CD8-positive, alpha-beta memory T cell (primary cell): ENCODE measurements at regions not wholly inside any gene's neighbourhood (a gene's known extent, or its start where the extent isn't known, plus 50 kb on each side); places are given as distances from the start of the nearest gene placed in this dataset.

ENCODE experiments used
- CTCF ChIA-PET: fragments of 350-600 bp; sonication (Branson Sonifier 250); formaldehyde crosslinking; loops from one replicate; lab custom pipeline; 2021; ENCODE audit warnings: antibody characterized with exemption; lab: Charles Lee
- POLR2A ChIA-PET: fragments of 350-600 bp; sonication (Branson Sonifier 250); formaldehyde crosslinking; loops from one replicate; lab custom pipeline; 2021; ENCODE audit warnings: antibody characterized with exemption; lab: Charles Lee
- DNase-seq, 5 donors: peaks; one replicate each; pipeline versions ENCODE4 v3.0.0 to v3.0.0-alpha.2; 2020 to 2022; ENCODE audit warnings: mixed read lengths in 1 of 5
- H3K27ac ChIP-seq: one replicate; pipeline ENCODE4 v1.7.0; 2013; ENCODE audit warnings: low read depth, mild to moderate bottlenecking, low read length, moderate library complexity
- H3K27me3 ChIP-seq: 2 replicates; pipeline ENCODE4 v1.7.0; 2013; ENCODE audit warnings: low read length, mild to moderate bottlenecking; ENCODE audit not compliant: insufficient read depth, poor library complexity, severe bottlenecking
- H3K36me3 ChIP-seq: 2 replicates; pipeline ENCODE4 v1.7.0; 2013; ENCODE audit warnings: mild to moderate bottlenecking, low read length, moderate library complexity; ENCODE audit not compliant: insufficient read depth
- H3K4me1 ChIP-seq: 2 replicates; pipeline ENCODE4 v1.7.0; 2013; ENCODE audit warnings: mild to moderate bottlenecking, low read length, moderate library complexity; ENCODE audit not compliant: insufficient read depth
- H3K4me3 ChIP-seq: 2 replicates; pipeline ENCODE4 v1.7.0; 2013; ENCODE audit warnings: mild to moderate bottlenecking, low read length
- H3K9me3 ChIP-seq: 2 replicates; pipeline ENCODE4 v1.7.0; 2013; ENCODE audit warnings: mild to moderate bottlenecking, low read length
- H3K27ac Mint-ChIP-seq, 8 donors: one replicate each; pipeline ENCODE4 v1.8.0; 2020 to 2021; ENCODE audit warnings: mixed read lengths in 8 of 8, mild to moderate bottlenecking in 6 of 8, inconsistent platforms in 3 of 8, moderate library complexity in 3 of 8
- H3K27me3 Mint-ChIP-seq, 2 donors: one replicate each; pipeline ENCODE4 v1.8.0; 2020 to 2021; ENCODE audit warnings: mixed read lengths in 2 of 2, mild to moderate bottlenecking in 1 of 2, moderate library complexity in 1 of 2
- H3K36me3 Mint-ChIP-seq, 3 donors: one replicate each; pipeline ENCODE4 v1.8.0; 2020 to 2021; ENCODE audit warnings: mixed read lengths in 3 of 3, inconsistent platforms in 1 of 3, mild to moderate bottlenecking in 1 of 3
- H3K4me1 Mint-ChIP-seq, 3 donors: one replicate each; pipeline ENCODE4 v1.8.0; 2020 to 2021; ENCODE audit warnings: mixed read lengths in 3 of 3, inconsistent platforms in 1 of 3, mild to moderate bottlenecking in 1 of 3
- H3K4me3 Mint-ChIP-seq, 7 donors: one replicate each; pipeline ENCODE4 v1.8.0; 2020 to 2021; ENCODE audit warnings: mixed read lengths in 7 of 7, mild to moderate bottlenecking in 6 of 7, moderate library complexity in 4 of 7, inconsistent platforms in 2 of 7
- H3K9me3 Mint-ChIP-seq, 5 donors: one replicate each; pipeline ENCODE4 v1.8.0; 2020 to 2022; ENCODE audit warnings: mixed read lengths in 5 of 5, mild to moderate bottlenecking in 3 of 5, moderate library complexity in 2 of 5, inconsistent platforms in 1 of 5

GRCh38 chr3:1495466-1495865, 402.6 kb downstream of the CNTN6 start:
- ChIA-PET CTCF (no interaction called here), POLR2A (no interaction called here)
- Mint-ChIP-seq H3K4me3 (no peak overlapping the region), H3K36me3 (no peaks in the 10 kb centered on the region), H3K4me1 (no peaks in the 10 kb centered on the region), H3K27me3 (no peaks in the 10 kb centered on the region), H3K27ac (no peak overlapping the region), H3K9me3 (peaks cover 3 to 32% (median 5%) of the 10 kb centered on the region in 5 donors)
- no peak for DNase-seq
- Histone ChIP-seq H3K9me3 (no peaks in the 10 kb centered on the region), H3K4me1 (no peaks in the 10 kb centered on the region), H3K27ac (no peak overlapping the region), H3K36me3 (no peaks in the 10 kb centered on the region), H3K4me3 (no peak overlapping the region), H3K27me3 (no peaks in the 10 kb centered on the region)

DNA sequence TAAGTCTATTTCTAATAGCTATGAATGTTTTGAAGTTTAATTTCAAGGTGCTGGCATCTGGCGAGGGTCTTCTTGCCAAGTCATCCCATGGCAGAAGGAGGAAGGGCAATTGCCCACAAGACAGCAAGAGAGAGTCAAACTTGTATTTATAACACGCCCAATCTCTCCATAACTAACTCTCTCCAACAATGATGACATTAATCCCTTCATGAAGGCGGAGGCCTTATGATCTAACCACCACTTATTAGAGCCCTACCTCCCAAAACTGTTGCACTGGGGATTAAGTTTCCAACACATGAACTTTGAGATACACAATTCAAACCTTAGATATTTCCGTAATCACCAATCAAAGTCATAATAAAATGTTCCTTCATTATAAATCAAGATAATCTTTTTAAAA, 406.9 kb downstream of the CNTN6 start:
- H3K4me3 ChIP-seq, result no peak overlapping the region
- no peaks in the 10 kb centered on the region for H3K36me3 Mint-ChIP-seq
- H3K9me3 ChIP-seq, result peaks cover 4% of the 10 kb centered on the region
- no peak overlapping the region for H3K27ac Mint-ChIP-seq
- no peaks in the 10 kb centered on the region for H3K27me3 ChIP-seq
- H3K36me3 ChIP-seq, result no peaks in the 10 kb centered on the region
- no peak overlapping the region for H3K4me3 Mint-ChIP-seq
- H3K27me3 Mint-ChIP-seq, result no peaks in the 10 kb centered on the region
- H3K4me1 ChIP-seq, result no peaks in the 10 kb centered on the region
- no peaks in the 10 kb centered on the region for H3K4me1 Mint-ChIP-seq
- ChIA-PET CTCF (no interaction called here), POLR2A (no interaction called here)
- peaks cover 0 to 25% (median 5%) of the 10 kb centered on the region in 5 donors for H3K9me3 Mint-ChIP-seq
- no peak overlapping the region for H3K27ac ChIP-seq
- DNase-seq, result no peak

- POLR2A ChIA-PET, result no interaction called here
- H3K4me3 Mint-ChIP-seq, result no peak overlapping the region
- Histone ChIP-seq H3K4me3 (no peak overlapping the region), H3K27me3 (no peaks in the 10 kb centered on the region), H3K36me3 (no peaks in the 10 kb centered on the region), H3K9me3 (peaks cover 4% of the 10 kb centered on the region), H3K27ac (no peak overlapping the region), H3K4me1 (no peaks in the 10 kb centered on the region)
- no peaks in the 10 kb centered on the region for H3K27me3 Mint-ChIP-seq
- H3K4me1 Mint-ChIP-seq, result no peaks in the 10 kb centered on the region
- H3K9me3 Mint-ChIP-seq, result peaks cover 0 to 15% (median 2%) of the 10 kb centered on the region in 5 donors
- no peak overlapping the region for H3K27ac Mint-ChIP-seq
- CTCF ChIA-PET, result no interaction called here
- DNase-seq, result no peak
- no peaks in the 10 kb centered on the region for H3K36me3 Mint-ChIP-seq
Measured at GRCh38 chr3:1501406-1502115, 408.7 kb downstream of the CNTN6 start.

- DNase-seq, result no peak
- Mint-ChIP-seq H3K36me3 (no peaks in the 10 kb centered on the region), H3K4me3 (no peak overlapping the region), H3K27ac (no peak overlapping the region), H3K27me3 (no peaks in the 10 kb centered on the region), H3K9me3 (peaks cover 0 to 21% (median 8%) of the 10 kb centered on the region in 5 donors), H3K4me1 (no peaks in the 10 kb centered on the region)
- ChIA-PET POLR2A (no interaction called here), CTCF (no interaction called here)
- Histone ChIP-seq H3K9me3 (peaks cover 3% of the 10 kb centered on the region), H3K27ac (no peak overlapping the region), H3K27me3 (no peaks in the 10 kb centered on the region), H3K36me3 (no peaks in the 10 kb centered on the region), H3K4me1 (no peaks in the 10 kb centered on the region), H3K4me3 (no peak overlapping the region)
Measured at GRCh38 chr3:1506090-1506489, 413.3 kb downstream of the CNTN6 start.

DNA sequence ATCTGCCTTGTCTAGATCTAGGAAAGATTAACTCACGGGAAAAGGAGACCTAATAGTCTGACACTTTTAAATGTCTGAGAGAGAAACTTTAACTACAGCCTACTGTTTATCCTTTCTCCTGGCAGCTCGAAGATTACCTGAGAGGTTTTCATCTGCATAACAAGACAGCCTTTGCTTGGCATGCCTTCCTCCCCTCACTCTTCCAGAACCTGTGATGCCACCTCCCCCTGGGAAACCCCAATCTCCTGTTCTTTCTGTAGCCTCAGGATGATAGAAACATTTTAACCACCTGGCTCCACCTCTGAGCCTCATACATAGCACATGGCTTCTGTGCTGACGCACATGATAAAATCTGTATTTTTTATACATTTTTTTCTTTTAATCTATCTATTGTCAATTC, 420.8 kb downstream of the CNTN6 start:
- peaks cover 0 to 19% (median 13%) of the 10 kb centered on the region in 5 donors for H3K9me3 Mint-ChIP-seq
- H3K9me3 ChIP-seq, result no peaks in the 10 kb centered on the region
- H3K4me1 Mint-ChIP-seq, result no peaks in the 10 kb centered on the region
- no peak for DNase-seq
- POLR2A ChIA-PET, result no interaction called here
- H3K4me3 ChIP-seq, result no peak overlapping the region
- H3K27ac ChIP-seq, result no peak overlapping the region
- H3K27me3 ChIP-seq, result no peaks in the 10 kb centered on the region
- CTCF ChIA-PET, result no interaction called here
- no peak overlapping the region for H3K27ac Mint-ChIP-seq
- H3K27me3 Mint-ChIP-seq, result no peaks in the 10 kb centered on the region
- no peaks in the 10 kb centered on the region for H3K36me3 Mint-ChIP-seq
- H3K4me3 Mint-ChIP-seq, result no peak overlapping the region
- H3K4me1 ChIP-seq, result no peaks in the 10 kb centered on the region
- no peaks in the 10 kb centered on the region for H3K36me3 ChIP-seq

- no peaks in the 10 kb centered on the region for H3K27me3 Mint-ChIP-seq
- Histone ChIP-seq H3K27ac (no peak overlapping the region), H3K4me3 (no peak overlapping the region), H3K36me3 (no peaks in the 10 kb centered on the region), H3K9me3 (no peaks in the 10 kb centered on the region), H3K27me3 (no peaks in the 10 kb centered on the region), H3K4me1 (no peaks in the 10 kb centered on the region)
- no peaks in the 10 kb centered on the region for H3K4me1 Mint-ChIP-seq
- H3K27ac Mint-ChIP-seq, result no peak overlapping the region
- DNase-seq, result no peak
- ChIA-PET POLR2A (no interaction called here), CTCF (no interaction called here)
- no peak overlapping the region for H3K4me3 Mint-ChIP-seq
- no peaks in the 10 kb centered on the region for H3K36me3 Mint-ChIP-seq
- H3K9me3 Mint-ChIP-seq, result peaks cover 2 to 35% (median 12%) of the 10 kb centered on the region in 5 donors
Measured at GRCh38 chr3:1515882-1516281, 423.1 kb downstream of the CNTN6 start.

GRCh38 chr3:1527786-1528185, 435.0 kb downstream of the CNTN6 start:
- Histone ChIP-seq H3K4me3 (no peak overlapping the region), H3K36me3 (no peaks in the 10 kb centered on the region), H3K27ac (no peak overlapping the region), H3K9me3 (no peaks in the 10 kb centered on the region), H3K4me1 (no peaks in the 10 kb centered on the region), H3K27me3 (no peaks in the 10 kb centered on the region)
- Mint-ChIP-seq H3K27me3 (peaks cover 0 to 2% of the 10 kb centered on the region in 2 donors), H3K36me3 (no peaks in the 10 kb centered on the region), H3K27ac (no peak overlapping the region), H3K9me3 (peaks cover 3 to 23% (median 10%) of the 10 kb centered on the region in 5 donors), H3K4me3 (no peak overlapping the region), H3K4me1 (no peaks in the 10 kb centered on the region)
- ChIA-PET POLR2A (no interaction called here), CTCF (no interaction called here)
- no peak for DNase-seq

GRCh38 chr3:1528621-1529020, 435.8 kb downstream of the CNTN6 start:
- Mint-ChIP-seq H3K27me3 (no peaks in the 10 kb centered on the region), H3K9me3 (peaks cover 4 to 27% (median 6%) of the 10 kb centered on the region in 5 donors)

More at GRCh38 chr3:1528621-1529020, 435.8 kb downstream of the CNTN6 start:
- no peak overlapping the region for H3K4me3 ChIP-seq
- H3K9me3 ChIP-seq, result no peaks in the 10 kb centered on the region
- no peaks in the 10 kb centered on the region for H3K4me1 ChIP-seq
- no peaks in the 10 kb centered on the region for H3K36me3 ChIP-seq
- Mint-ChIP-seq H3K4me3 (no peak overlapping the region), H3K36me3 (no peaks in the 10 kb centered on the region), H3K27ac (no peak overlapping the region), H3K4me1 (no peaks in the 10 kb centered on the region)
- no peaks in the 10 kb centered on the region for H3K27me3 ChIP-seq
- H3K27ac ChIP-seq, result no peak overlapping the region
- no peak for DNase-seq
- ChIA-PET CTCF (no interaction called here), POLR2A (no interaction called here)
